IMR-90 (cell line): ENCODE measurements at regions not wholly inside any gene's neighbourhood (a gene's known extent, or its start where the extent isn't known, plus 50 kb on each side); places are given as distances from the start of the nearest gene placed in this dataset.

Experiments used
- ATAC-seq: fragments of 200-7000 bp; cut with Tn5 transposase; 2 replicates; pipeline ENCODE4 v1.9.1; 2020; ENCODE audit warnings: low read depth, mild to moderate bottlenecking, moderate library complexity
- BruUV-seq: library from RNA; stranded (reverse); fragments of 400-500 nt; replicated peaks from 2 replicates; lab custom pipeline; 2021; lab: Mats Ljungman, UMichigan
- CTCF ChIA-PET: fragments of 300-600 bp; formaldehyde crosslinking; extraction: SDS; loops from one replicate; lab custom pipeline; 2021; ENCODE audit warnings: antibody characterized with exemption; lab: Yijun Ruan, JAX
- POLR2A ChIA-PET: fragments of 300-600 bp; sonication (Branson Sonifier 250); formaldehyde crosslinking; loops from one replicate; lab custom pipeline; 2022; ENCODE audit warnings: antibody characterized with exemption; ENCODE audit not compliant: unreplicated experiment; lab: Charles Lee
- DNase-seq: peaks from one replicate; pipeline ENCODE4 v3.0.0; 2013
- H2AFZ ChIP-seq: replicated peaks from 2 replicates; pipeline ENCODE3; 2013; ENCODE audit warnings: low read length, mild to moderate bottlenecking; ENCODE audit not compliant: poor library complexity
- H2AK5ac ChIP-seq: 2 replicates; pipeline ENCODE4 v1.6.1; 2013; ENCODE audit warnings: low read depth, low read length, inconsistent platforms
- H2AK9ac ChIP-seq: replicated peaks from 2 replicates; pipeline ENCODE3; 2013; ENCODE audit warnings: mild to moderate bottlenecking, low read depth, low read length, moderate library complexity; ENCODE audit not compliant: poor library complexity
- H2BK120ac ChIP-seq: 2 replicates; pipeline ENCODE4 v1.6.1; 2013; ENCODE audit warnings: low read depth, low read length, inconsistent platforms
- H2BK15ac ChIP-seq: 3 replicates; pipeline ENCODE4 v1.6.1; 2013; ENCODE audit warnings: low read depth, low read length, inconsistent platforms
- H2BK20ac ChIP-seq: 2 replicates; pipeline ENCODE4 v1.6.1; 2013; ENCODE audit warnings: low read depth, mild to moderate bottlenecking, inconsistent platforms, low read length, moderate library complexity
- H2BK5ac ChIP-seq: 2 replicates; pipeline ENCODE4 v1.6.1; 2013; ENCODE audit warnings: mild to moderate bottlenecking, low read depth, low read length, inconsistent platforms; ENCODE audit not compliant: poor library complexity, severe bottlenecking
- H3K14ac ChIP-seq: replicated peaks from 2 replicates; pipeline ENCODE4 v1.6.1; 2013; ENCODE audit warnings: low read depth, low read length, inconsistent platforms
- H3K18ac ChIP-seq: 2 replicates; pipeline ENCODE4 v1.6.1; 2013; ENCODE audit warnings: low read depth, low read length, control low read depth
- H3K23ac ChIP-seq: 2 replicates; pipeline ENCODE4 v1.6.1; 2013; ENCODE audit warnings: low read depth, low read length, inconsistent platforms
- H3K27ac ChIP-seq: 2 replicates; pipeline ENCODE4 v1.5.1; 2013; ENCODE audit warnings: mild to moderate bottlenecking, control low read depth, low read length; ENCODE audit not compliant: insufficient read depth
- H3K27me3 ChIP-seq: 2 replicates; pipeline ENCODE4 v1.6.1; 2013; ENCODE audit warnings: low read length; ENCODE audit not compliant: control insufficient read depth, insufficient read depth
- H3K36me3 ChIP-seq: 2 replicates; pipeline ENCODE4 v1.6.1; 2013; ENCODE audit warnings: low read length, mixed read lengths; ENCODE audit not compliant: control insufficient read depth, insufficient read depth
- H3K4ac ChIP-seq: 2 replicates; pipeline ENCODE4 v1.6.1; 2013; ENCODE audit warnings: low read depth, low read length, inconsistent platforms
- H3K4me1 ChIP-seq: 2 replicates; pipeline ENCODE4 v1.6.1; 2013; ENCODE audit warnings: low read length, mixed read lengths; ENCODE audit not compliant: control insufficient read depth, insufficient read depth
- H3K4me2 ChIP-seq: 2 replicates; pipeline ENCODE4 v1.6.1; 2013; ENCODE audit warnings: low read depth, mild to moderate bottlenecking, control low read depth, low read length, moderate library complexity
- H3K4me3 ChIP-seq: 2 replicates; pipeline ENCODE4 v1.5.1; 2013; ENCODE audit warnings: low read depth, mild to moderate bottlenecking, control low read depth, low read length, moderate library complexity; ENCODE audit not compliant: insufficient read depth
- H3K56ac ChIP-seq: 2 replicates; pipeline ENCODE4 v1.6.1; 2013; ENCODE audit warnings: low read length, inconsistent platforms; ENCODE audit not compliant: insufficient read depth; ENCODE audit errors: extremely low read depth
- H3K79me1 ChIP-seq, 2 experiments: 2 replicates each; pipeline ENCODE4 v1.6.1; 2013; ENCODE audit warnings: low read length in 2 of 2, inconsistent platforms in 1 of 2, low read depth in 1 of 2
- H3K9ac ChIP-seq: 2 replicates; pipeline ENCODE4 v1.6.1; 2013; ENCODE audit warnings: low read depth, low read length, control low read depth
- H3K9me1 ChIP-seq: 2 replicates; pipeline ENCODE4 v1.6.1; 2013; ENCODE audit warnings: low read length, inconsistent platforms; ENCODE audit not compliant: insufficient read depth
- H3K9me3 ChIP-seq: 2 replicates; pipeline ENCODE4 v1.6.1; 2013; ENCODE audit warnings: low read length; ENCODE audit not compliant: control insufficient read depth, insufficient read depth
- H4K20me1 ChIP-seq: 2 replicates; pipeline ENCODE4 v1.6.1; 2013; ENCODE audit warnings: low read length, inconsistent platforms; ENCODE audit not compliant: insufficient read depth
- H4K5ac ChIP-seq: 2 replicates; pipeline ENCODE4 v1.6.1; 2013; ENCODE audit warnings: mild to moderate bottlenecking, low read depth, low read length, control low read depth
- H4K8ac ChIP-seq, 2 experiments: 2 replicates each; pipeline ENCODE4 v1.6.1; 2013; ENCODE audit warnings: low read depth in 2 of 2, low read length in 2 of 2, control low read depth in 1 of 2, inconsistent platforms in 1 of 2
- H4K91ac ChIP-seq: 2 replicates; pipeline ENCODE4 v1.6.1; 2013; ENCODE audit warnings: low read depth, low read length, inconsistent platforms; ENCODE audit not compliant: insufficient read depth
- BHLHE40 ChIP-seq: fragments of 150-350 bp; IDR thresholded peaks from 2 replicates; pipeline ENCODE4 v1.6.1; 2016; ENCODE audit warnings: mild to moderate bottlenecking, low read depth, low read length
- CEBPB ChIP-seq: IDR thresholded peaks from 2 replicates; pipeline ENCODE4 v1.6.1; 2012; ENCODE audit warnings: low read depth, low read length, improper control_type of control experiment
- CHD1 ChIP-seq: IDR thresholded peaks from 2 replicates; pipeline ENCODE4 v1.6.1; 2012; ENCODE audit warnings: low read depth, low read length, improper control_type of control experiment
- ELK1 ChIP-seq: fragments of 150-350 bp; IDR thresholded peaks from 2 replicates; pipeline ENCODE4 v1.6.1; 2016; ENCODE audit warnings: low read depth, mild to moderate bottlenecking, low read length, moderate library complexity, borderline replicate concordance
- RCOR1 ChIP-seq: IDR thresholded peaks from 2 replicates; pipeline ENCODE4 v1.6.1; 2012; ENCODE audit warnings: mild to moderate bottlenecking, low read length, improper control_type of control experiment; ENCODE audit not compliant: insufficient replicate concordance
- WGBS, 2 experiments: methylation state at CpG; one replicate each; pipeline versions ENCODE4 v1.1.5 to v1.1.7; 2013; ENCODE audit warnings: missing lambda C conversion rate in 2 of 2; ENCODE audit not compliant: insufficient read length in 1 of 2; ENCODE audit errors: extremely low coverage in 2 of 2; 5-methylcytosine and 5-hydroxymethylcytosine counted together
- dilution Hi-C: fragments of 300-500 bp; cut with HindIII; formaldehyde crosslinking; loops from one replicate; pipeline ENCODE4 v1.14.3; 2018; ENCODE audit warnings: low sequenced_read_pairs; ENCODE audit not compliant: unreplicated experiment
- in situ Hi-C: fragments of 300-500 bp; cut with MboI; formaldehyde crosslinking; loops from 3 replicates; pipeline ENCODE4 v1.14.3; 2019; ENCODE audit warnings: low sequenced_read_pairs, inconsistent platforms, mixed read lengths
- intact Hi-C: fragments of 100-400 bp; cut with micrococcal nuclease; formaldehyde crosslinking; loops from 2 replicates; pipeline ENCODE4 v1.10.0; 2022

DNA sequence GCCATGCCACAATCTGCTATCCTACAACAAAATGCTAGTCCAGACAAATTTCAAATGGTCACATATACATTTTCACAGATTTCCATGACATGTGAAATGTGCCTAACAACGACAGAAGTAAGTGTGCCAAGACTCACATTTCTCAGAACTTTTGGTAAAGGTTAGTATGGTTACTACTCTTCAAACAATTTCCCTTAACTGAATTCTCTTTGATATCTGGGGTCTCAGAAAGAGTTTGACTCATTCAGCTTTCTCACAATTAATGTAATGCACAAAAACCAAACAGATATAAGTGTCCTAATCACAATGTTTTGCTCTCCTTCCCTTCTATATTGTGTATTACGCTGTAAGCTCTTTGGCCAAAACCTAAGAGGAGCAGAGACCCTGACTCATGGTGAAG is 122.4 kb upstream of the LEF1 start:
- no peak overlapping the region for H2BK15ac ChIP-seq
- no peak overlapping the region for H3K14ac ChIP-seq
- H4K20me1 ChIP-seq: no peaks in the 10 kb centered on the region
- H3K4me3 ChIP-seq: no peak overlapping the region
- no peak overlapping the region for H3K4ac ChIP-seq
- no peak overlapping the region for H3K27ac ChIP-seq
- no peak overlapping the region for H3K56ac ChIP-seq
- BruUV-seq: no TSS peak
- ATAC-seq (no peak), DNase-seq (no peak)
- H4K8ac ChIP-seq: no peak overlapping the region
- no peak overlapping the region for H2AK9ac ChIP-seq
- H3K9me1 ChIP-seq: no peaks in the 10 kb centered on the region; the same call in 1 of the 2 replicates
- H2AFZ ChIP-seq: no peak overlapping the region
- no peaks in the 10 kb centered on the region for H3K79me1 ChIP-seq
- peaks cover 1% of the 10 kb centered on the region; the same call in 1 of the 2 replicates for H3K27me3 ChIP-seq
- no peak overlapping the region for H2BK120ac ChIP-seq
- H3K4me1 ChIP-seq: no peaks in the 10 kb centered on the region
- no peak overlapping the region for H4K5ac ChIP-seq
- no peaks in the 10 kb centered on the region for H3K9me3 ChIP-seq
- H3K4me2 ChIP-seq: no peak overlapping the region
- intact Hi-C loops: no loop called here
- CTCF ChIA-PET: no interaction called here
- no peak overlapping the region for H2BK5ac ChIP-seq
- no peak overlapping the region for H3K23ac ChIP-seq
- no peak overlapping the region for H3K18ac ChIP-seq
- POLR2A ChIA-PET: no interaction called here
- TF ChIP-seq BHLHE40 (no peak), RCOR1 (no peak), CHD1 (no peak), CEBPB (no peak), ELK1 (no peak)
- no peak overlapping the region for H2BK20ac ChIP-seq
- no peaks in the 10 kb centered on the region for H3K36me3 ChIP-seq
- H4K91ac ChIP-seq: no peak overlapping the region
- H3K9ac ChIP-seq: no peak overlapping the region
- dilution Hi-C loops: no loop called here
- no CpG with 5 or more reads among the region's 2 CpGs for WGBS, 2 experiments
- in situ Hi-C loops: no loop called here
- H2AK5ac ChIP-seq: no peak overlapping the region
